GM21515 (cell line): ENCODE measurements at regions not wholly inside any gene's neighbourhood (a gene's known extent, or its start where the extent isn't known, plus 50 kb on each side); places are given as distances from the start of the nearest gene placed in this dataset.
"Not testable (repeated sequence)": the region's sequence is repeated elsewhere in the genome, so short reads cannot be mapped to it uniquely, and the experiment has no call there.

Source experiments
- ATAC-seq: cut with Tn5 transposase; IDR thresholded peaks from one replicate; pipeline ENCODE4 v1.9.1; 2021; ENCODE audit not compliant: unreplicated experiment

GRCh38 chr4:12956026-12956425, 528.1 kb downstream of the RAB28 start:
- no peak for ATAC-seq

GRCh38 chr4:12949719-12950490, 534.2 kb downstream of the RAB28 start:
- ATAC-seq = no peak

DNA sequence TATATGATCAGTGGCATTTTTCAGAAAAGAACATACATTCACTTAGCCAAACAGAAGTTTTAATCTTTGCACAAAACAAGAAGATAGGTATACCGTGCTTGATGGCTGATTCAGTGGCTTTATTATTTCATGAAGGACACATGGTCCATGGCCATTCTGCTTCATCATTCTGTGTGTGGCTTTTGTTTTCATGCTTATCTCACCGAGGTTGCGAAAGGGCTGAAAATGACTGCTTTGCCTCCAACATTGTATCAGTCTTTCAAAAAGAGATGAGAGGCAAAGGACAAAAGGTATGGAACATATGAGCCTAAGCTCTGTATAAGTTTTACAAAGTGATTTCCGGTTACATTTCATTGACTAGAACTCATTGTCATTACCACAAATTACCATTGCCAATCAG, 541.1 kb downstream of the RAB28 start:
- ATAC-seq = no peak

GRCh38 chr4:12933760-12934221, 550.3 kb downstream of the RAB28 start:
- no peak for ATAC-seq

DNA sequence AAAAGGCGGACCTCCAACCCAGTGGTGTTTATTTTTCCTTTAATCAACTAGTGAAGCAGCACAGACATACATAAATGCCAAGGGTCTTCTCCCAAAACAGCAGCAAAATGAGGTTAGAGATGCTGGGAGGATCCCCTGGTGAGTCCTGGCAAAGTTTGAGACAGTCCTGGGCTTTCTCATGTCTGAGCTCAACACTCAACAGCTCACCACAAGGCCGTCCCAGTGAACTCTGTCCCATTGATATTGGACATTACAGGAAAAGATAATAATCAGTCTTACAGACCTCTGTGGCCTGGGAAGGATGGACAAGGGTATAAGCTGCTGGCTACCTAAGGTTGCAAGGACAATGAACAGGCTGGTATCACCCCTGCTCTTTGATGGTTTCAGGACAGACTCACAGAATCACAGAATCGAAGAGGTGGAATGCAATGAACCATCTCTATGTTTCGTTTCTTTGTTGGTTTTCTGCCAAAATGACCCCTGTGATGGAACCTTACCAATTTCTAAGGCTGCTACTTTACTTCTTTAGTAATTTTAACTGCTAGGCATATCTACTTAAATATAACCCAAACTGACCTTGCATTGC, 551.8 kb downstream of the RAB28 start:
- ATAC-seq = no peak

DNA sequence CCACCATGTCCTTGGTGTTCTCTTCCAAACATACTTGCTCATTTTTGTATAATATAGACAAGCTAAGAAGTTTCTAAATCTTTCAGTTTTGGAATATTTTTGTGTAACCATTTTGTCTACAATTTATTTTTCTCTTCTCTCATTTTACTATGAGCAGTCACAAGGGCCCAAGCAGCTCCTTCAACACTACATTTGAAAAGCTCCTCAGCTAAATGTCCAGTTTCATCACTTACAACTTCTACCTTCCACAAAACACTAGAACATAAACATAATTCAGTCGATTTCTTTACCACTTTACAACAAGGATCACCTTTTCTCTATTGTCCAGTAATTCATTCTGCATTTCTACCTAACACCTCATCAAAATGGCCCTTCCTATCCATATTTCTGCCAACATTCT, 554.4 kb downstream of the RAB28 start:
- ATAC-seq = no peak

DNA sequence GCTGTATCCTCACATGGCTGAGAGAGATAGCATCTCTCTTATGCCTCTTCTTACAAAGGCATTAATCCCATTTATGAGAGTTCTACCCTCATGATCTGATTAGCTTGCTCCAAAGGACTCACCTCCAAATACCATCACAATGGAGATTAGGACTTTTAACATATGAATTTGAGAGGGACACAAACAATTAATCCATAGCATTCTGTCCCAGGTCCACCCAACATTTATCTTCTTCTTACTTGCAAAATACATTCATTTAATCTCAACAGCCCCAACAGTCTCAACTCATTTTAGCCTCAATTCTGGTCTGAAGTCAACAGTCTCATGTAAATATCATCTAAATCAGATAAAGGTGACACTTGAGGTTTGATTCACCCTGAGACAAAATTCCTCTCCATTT, 555.4 kb downstream of the RAB28 start:
- no peak for ATAC-seq

DNA sequence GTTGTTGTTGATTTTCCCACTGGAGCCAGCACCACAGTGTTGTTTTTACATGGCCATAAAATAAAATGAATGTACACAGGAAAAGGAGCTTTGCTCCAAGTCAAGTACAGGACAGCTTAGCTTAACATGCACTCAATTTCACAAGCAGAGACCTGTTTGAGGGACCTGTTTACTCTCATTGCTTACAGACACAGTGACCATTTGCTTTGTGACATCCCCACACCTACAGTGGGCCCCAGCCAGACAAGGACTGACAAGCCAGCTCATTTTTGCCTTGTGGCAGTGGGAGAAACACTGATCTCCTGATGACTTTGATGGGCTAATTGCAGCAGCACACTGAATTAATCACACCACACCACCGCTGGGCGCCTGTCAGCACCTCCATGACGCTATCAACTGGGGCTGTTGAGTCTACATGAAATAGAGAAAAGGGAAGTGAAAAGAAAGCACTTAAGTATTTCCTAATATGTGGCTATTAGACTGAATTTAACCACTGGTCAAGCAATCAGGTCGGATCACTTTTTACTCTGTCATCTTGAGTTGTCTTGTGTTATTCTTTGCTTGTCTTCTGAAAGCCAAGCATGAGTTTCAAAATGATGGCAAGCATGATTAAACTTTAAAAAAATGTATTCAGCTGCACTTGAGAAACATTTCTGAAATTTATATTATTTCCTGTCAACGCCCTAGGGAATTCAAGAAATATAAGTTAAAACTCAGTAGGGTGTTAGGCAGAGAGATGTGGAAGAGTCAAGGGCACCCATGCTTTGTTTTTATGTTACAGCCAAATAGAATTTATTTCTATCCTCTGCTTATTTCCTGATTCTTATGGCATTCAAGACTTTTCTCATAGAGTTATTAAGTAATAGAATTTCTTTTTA, 557.7 kb downstream of the RAB28 start:
- no peak for ATAC-seq

GRCh38 chr4:12924728-12925320, 559.3 kb downstream of the RAB28 start:
- no peak for ATAC-seq

- no peak for ATAC-seq
Measured at GRCh38 chr4:12924253-12924652, 559.9 kb downstream of the RAB28 start.

DNA sequence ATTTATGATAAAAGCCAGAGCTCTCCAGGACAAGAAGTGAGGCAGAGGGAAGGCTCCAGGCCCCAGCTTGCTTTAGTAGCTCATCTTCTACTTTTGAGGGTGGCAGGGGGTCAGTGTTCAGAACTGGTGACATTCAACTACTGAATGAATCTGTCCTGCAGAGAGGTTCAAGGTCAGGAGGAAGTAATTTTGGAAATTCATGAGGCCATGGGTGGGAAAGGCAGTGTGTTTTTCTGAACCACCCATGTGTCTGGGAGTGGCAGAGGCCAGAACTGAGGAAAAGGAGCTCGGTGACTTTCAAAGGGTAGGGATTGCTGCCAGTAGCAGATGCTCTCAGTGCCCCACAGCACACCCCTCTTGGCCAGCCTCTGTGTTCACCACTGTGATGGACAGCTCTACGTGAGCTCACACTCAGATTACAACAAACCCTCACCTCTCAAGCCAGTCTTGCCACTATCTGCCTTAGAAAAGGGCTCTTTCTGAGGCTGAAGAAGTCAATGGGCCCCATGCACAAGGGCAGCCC, 571.2 kb downstream of the RAB28 start:
- no peak for ATAC-seq

- ATAC-seq = no peak
Measured at GRCh38 chr4:12911750-12912358, 572.3 kb downstream of the RAB28 start.

DNA sequence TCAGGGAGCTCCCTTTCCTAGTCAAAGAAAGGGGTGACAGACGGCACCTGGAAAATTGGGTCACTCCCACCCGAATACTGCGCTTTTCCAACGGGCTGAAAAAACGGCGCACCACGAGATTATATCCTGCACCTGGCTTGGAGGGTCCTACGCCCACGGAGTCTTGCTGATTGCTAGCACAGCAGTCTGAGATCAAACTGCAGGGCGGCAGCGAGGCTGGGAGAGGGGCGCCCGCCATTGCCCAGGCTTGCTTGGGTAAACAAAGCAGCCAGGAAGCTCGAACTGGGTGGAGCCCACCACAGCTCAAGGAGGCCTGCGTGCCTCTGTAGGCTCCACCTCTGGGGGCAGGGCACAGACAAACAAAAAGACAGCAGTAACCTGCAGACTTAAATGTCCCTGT, 580.5 kb downstream of the RAB28 start:
- ATAC-seq = not testable (repeated sequence)

DNA sequence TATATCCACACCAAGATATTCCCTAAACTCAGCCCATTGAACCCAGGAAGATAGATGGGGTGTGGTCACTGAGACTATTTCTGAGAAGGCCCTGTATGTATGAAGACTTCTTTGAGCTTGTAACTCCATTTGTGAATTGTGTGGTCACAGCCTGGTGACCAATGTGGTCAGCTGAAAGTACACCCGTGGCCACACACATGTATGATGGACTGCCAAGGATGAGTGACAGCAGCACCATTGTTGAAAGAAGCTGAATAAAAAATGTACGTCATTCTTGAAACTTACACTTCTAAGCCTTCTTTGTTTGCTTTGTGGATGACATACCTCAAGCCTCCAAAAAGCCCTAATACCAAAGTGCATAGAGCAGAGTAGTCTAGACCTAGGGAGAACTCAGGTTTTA, 581.4 kb downstream of the RAB28 start:
- no peak for ATAC-seq

DNA sequence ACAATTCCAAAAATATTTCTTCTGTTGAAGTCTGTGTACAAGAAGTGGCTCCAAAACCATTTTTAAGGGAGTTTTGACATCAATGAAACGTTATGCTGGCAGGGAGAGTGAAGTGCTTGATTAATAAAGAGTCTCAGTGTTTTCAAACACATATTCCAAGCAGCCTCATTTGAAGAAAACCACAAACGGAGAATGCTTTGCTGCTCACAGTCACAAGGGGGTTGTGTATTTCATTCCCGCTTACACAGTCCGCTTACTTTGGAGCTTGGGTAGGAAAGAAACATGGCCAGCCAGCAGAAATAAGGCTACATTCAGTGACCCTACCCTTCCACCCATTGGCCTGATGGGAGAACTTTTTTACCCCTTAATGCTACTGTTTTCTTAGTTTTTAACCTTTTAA, 586.2 kb downstream of the RAB28 start:
- ATAC-seq = no peak

- no peak for ATAC-seq
Measured at GRCh38 chr4:12894062-12894461, 590.1 kb downstream of the RAB28 start.

- ATAC-seq = no peak
Measured at GRCh38 chr4:12889054-12889453, 595.1 kb downstream of the RAB28 start.

DNA sequence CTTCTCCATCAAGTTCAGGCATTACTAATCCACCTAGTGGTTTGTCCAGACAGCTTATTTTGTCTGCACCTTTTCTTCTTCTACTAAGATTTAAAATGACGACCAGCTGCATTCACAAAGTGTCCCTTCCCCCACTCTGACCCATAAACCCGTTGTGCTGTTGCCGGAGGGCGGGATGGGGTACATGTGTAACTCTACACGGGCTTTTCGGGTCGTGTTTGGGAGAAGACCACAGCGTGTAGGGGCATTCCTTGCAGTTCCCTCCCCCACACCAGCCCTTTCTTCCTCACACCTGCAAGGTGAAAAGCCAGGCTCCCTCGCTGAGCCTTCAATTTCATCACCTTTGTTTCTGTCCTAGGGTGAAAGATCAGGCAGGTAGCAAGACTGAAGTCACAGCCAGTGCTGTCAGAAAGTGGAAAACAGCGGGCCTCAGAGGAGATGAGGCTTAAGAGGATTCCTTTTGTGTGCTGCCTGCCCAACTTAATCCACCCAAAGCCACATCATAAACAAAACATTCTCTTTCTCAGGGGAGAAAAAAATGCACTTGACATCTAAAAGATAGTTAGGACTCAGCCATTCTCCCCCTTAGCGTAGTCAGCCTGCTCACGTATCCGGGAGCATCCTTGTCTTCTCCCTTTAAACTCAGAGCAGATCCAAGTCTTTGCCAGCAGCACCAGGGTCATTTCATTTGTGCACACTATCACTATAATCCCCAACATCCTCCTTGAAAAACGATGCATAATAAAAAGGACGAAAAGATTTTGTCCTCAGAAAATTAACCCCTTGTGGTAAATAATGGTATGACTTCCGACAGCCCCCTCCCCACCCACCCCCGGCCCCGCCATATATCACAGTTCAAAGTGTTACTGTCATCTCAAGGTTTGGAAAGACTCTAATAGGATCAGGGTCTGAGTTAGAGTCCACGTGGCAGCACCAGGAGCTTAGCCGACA, 599.0 kb downstream of the RAB28 start:
- no peak for ATAC-seq

GRCh38 chr4:12881945-12882584, 602.1 kb downstream of the RAB28 start:
- ATAC-seq = no peak
